ENCODE measurements at regions not wholly inside any gene's neighbourhood (a gene's known extent, or its start where the extent isn't known, plus 50 kb on each side); places are given as distances from the start of the nearest gene placed in this dataset.
"Not testable (repeated sequence)": the region's sequence is repeated elsewhere in the genome, so short reads cannot be mapped to it uniquely, and the experiment has no call there.

- TF ChIP-seq MAX (IDR thresholded peaks at IDR 0.05; ENCODE audit: low read depth, low read length), result no peak
- TF ChIP-seq POLR2A (IDR thresholded peaks at IDR 0.05; ENCODE audit: extremely low read depth, insufficient read length), result no peak
- no peak for TF ChIP-seq CTCF (IDR thresholded peaks at IDR 0.05; ENCODE audit: low read depth, low read length)
- TF ChIP-seq MYC (IDR thresholded peaks at IDR 0.05; ENCODE audit: low read depth, low read length), result no peak
- DNase-seq (ENCODE audit: low read depth), result no peak
- H3K4me3 ChIP-seq (ENCODE audit: low read depth, low read length), result no peak overlapping the region
Measured at GRCh38 chr9:17083258-17083657, 51.6 kb upstream of the CNTLN start.

DNA sequence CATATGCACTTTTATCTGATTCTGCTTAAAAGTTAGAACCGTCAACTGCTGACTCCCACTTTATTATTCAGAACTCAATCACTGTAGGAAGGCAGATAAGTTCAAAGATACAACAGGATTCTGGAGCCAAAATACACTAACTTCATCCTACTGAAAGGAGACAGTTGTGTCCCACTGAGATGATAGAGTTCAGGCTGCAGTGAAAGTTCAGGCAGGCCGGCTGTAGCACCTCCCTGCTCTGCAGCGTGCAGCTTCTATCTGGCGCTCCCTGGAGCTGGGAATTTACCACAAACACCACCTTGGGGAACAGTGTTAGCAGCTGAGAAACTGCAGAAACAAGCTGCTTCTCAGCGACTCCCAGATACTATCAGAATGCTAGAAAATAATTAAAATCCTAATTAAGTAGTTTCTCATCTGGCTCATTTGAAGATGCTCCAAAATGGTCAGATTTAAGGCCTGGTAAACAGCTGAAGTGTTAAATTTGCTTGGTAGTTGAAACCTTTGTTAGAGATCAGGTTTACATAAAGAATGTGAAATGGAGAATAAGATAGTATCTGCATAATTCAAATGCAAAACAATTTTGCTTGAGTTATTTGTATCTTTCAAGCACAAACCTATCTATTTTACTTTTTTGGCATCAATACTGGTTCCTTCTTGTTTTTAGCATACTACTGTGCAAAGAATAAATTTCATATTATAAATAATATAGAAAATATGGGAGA, 52.3 kb upstream of the CNTLN start:
- TF ChIP-seq MYC (IDR thresholded peaks at IDR 0.05; ENCODE audit: low read depth, low read length) (no peak), POLR2A (IDR thresholded peaks at IDR 0.05; ENCODE audit: extremely low read depth, insufficient read length) (no peak)
- DNase-seq (ENCODE audit: low read depth), result no peak
- H3K4me3 ChIP-seq (ENCODE audit: low read depth, low read length), result no peak overlapping the region

- TF ChIP-seq MAX (IDR thresholded peaks at IDR 0.05; ENCODE audit: low read depth, low read length) (no peak), MYC (IDR thresholded peaks at IDR 0.05; ENCODE audit: low read depth, low read length) (no peak), CTCF (IDR thresholded peaks at IDR 0.05; ENCODE audit: low read depth, low read length) (no peak), POLR2A (IDR thresholded peaks at IDR 0.05; ENCODE audit: extremely low read depth, insufficient read length) (no peak)
- no peak for DNase-seq (ENCODE audit: low read depth)
- no peak overlapping the region for H3K4me3 ChIP-seq (ENCODE audit: low read depth, low read length)
Measured at GRCh38 chr9:17081814-17082213, 53.0 kb upstream of the CNTLN start.

GRCh38 chr9:17081351-17081750, 53.5 kb upstream of the CNTLN start:
- TF ChIP-seq POLR2A (IDR thresholded peaks at IDR 0.05; ENCODE audit: extremely low read depth, insufficient read length) (no peak), MYC (IDR thresholded peaks at IDR 0.05; ENCODE audit: low read depth, low read length) (no peak), MAX (IDR thresholded peaks at IDR 0.05; ENCODE audit: low read depth, low read length) (no peak), CTCF (IDR thresholded peaks at IDR 0.05; ENCODE audit: low read depth, low read length) (no peak)
- H3K4me3 ChIP-seq (ENCODE audit: low read depth, low read length), result no peak overlapping the region
- DNase-seq (ENCODE audit: low read depth), result no peak

DNA sequence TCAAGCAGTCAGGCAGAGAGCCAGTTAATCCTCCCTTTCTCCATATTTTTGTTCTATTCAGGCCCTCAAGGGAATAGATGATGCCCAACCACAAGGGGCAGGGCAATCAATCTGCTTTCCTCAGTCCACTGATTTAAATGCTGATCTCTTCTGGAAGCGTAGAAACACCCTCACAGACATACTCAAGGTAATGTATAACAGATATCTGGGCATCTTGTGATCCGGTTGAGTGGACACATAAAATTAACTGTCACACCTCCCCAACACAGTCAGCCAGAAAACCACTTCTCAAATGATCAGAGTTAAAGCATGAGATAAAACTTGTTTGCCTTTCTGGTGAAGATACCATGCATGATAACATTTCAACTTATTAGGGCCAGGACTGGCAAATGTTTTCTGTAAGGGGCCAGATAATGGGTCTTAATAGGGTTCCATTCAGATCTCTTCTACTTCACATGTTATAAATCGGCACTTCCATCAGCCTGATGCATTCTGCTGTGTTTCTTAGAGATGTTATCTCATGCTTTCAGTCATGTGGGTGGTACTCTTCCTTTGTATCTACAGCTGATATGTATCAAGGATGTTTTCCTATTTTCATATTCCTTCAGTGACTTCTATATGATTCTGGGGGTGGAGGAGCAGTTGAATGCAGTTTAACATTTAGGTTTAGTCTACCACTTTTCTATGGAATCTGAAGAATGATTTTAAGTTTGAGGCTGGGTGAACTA, 58.9 kb upstream of the CNTLN start:
- H3K4me3 ChIP-seq (ENCODE audit: low read depth, low read length), result no peak overlapping the region
- TF ChIP-seq MYC (IDR thresholded peaks at IDR 0.05; ENCODE audit: low read depth, low read length) (no peak), MAX (IDR thresholded peaks at IDR 0.05; ENCODE audit: low read depth, low read length) (no peak), CTCF (IDR thresholded peaks at IDR 0.05; ENCODE audit: low read depth, low read length) (no peak), POLR2A (IDR thresholded peaks at IDR 0.05; ENCODE audit: extremely low read depth, insufficient read length) (no peak)
- DNase-seq (ENCODE audit: low read depth), result no peak

GRCh38 chr9:17075146-17075757, 59.6 kb upstream of the CNTLN start:
- TF ChIP-seq CTCF (IDR thresholded peaks at IDR 0.05; ENCODE audit: low read depth, low read length) (no peak), MYC (IDR thresholded peaks at IDR 0.05; ENCODE audit: low read depth, low read length) (no peak), POLR2A (IDR thresholded peaks at IDR 0.05; ENCODE audit: extremely low read depth, insufficient read length) (no peak), MAX (IDR thresholded peaks at IDR 0.05; ENCODE audit: low read depth, low read length) (no peak)
- DNase-seq (ENCODE audit: low read depth), result no peak
- no peak overlapping the region for H3K4me3 ChIP-seq (ENCODE audit: low read depth, low read length)

DNA sequence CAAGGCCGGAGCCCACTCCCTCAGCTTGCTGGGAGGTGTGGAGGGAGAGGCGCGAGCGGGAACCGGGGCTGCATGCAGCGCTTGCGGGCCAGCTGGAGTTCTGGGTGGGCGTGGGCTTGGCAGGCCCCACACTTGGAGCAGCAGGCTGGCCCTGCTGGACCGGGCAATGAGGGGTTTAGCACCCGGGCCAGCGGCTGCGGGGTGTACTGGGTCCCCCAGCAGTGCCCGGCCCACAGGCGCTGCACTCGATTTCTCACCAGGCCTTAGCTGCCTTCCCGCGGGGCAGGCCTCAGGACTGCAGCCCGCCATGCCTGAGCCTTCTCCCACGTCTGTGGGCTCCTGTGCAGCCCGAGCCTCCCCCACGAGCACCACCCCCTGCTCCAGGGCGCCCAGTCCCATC, 62.3 kb upstream of the CNTLN start:
- not testable (repeated sequence) for DNase-seq (ENCODE audit: low read depth)

More for the DNA sequence above, 62.3 kb upstream of the CNTLN start:
- H3K4me3 ChIP-seq (ENCODE audit: low read depth, low read length), result not testable (repeated sequence)
